ENCODE measurements at regions not wholly inside any gene's neighbourhood (a gene's known extent, or its start where the extent isn't known, plus 50 kb on each side); places are given as distances from the start of the nearest gene placed in this dataset.

DNA sequence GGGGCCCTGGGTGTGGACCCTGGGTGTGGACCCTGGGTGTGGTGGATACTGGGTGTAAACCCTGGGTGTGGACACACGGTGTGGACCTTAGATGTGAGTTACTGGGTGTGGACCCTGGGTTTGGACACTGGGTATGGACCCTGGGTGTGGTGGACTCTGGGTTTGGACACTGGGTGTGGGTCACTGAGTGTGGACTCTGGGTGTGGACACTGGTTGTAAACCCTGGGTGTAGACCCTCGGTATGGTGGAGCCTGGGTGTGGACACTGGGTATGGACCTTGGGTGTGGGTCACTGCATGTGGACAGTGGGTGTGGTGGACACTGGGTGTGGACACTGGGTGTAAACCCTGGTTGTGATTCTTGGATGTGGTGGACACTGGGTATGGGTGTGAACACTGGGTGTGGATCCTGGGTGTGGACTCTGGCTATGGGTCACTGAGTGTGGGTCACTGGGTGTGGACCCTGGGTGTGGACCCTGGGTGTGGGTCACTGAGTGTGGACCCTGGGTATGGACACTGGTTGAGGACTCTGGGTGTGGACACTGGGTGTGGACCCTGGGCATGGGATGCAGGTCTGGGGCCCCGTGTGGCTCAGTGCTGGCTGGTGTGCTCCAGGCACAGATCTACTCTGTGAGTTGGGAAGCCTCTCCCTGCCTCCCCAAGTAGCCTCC, 356.2 kb downstream of the GLRX3 start:
- H3K27me3 ChIP-seq = no peaks in the 10 kb centered on the region
- ATAC-seq (peak in 1 of 8 donors; percentile 18), DNase-seq (no peak)
- H3K4me3 ChIP-seq = no peak overlapping the region
- WGBS, 2 donors = 75 to 83% methylated on average over 3 of the region's 3 CpGs
- no peak overlapping the region for H3K27ac ChIP-seq
- TF ChIP-seq CTCF (IDR thresholded peaks at IDR 0.05) = no peak
- intact Hi-C loops (cut with DNase I) = no loop called here
- H3K9me3 ChIP-seq = no peaks in the 10 kb centered on the region
- H3K4me1 ChIP-seq = no peaks in the 10 kb centered on the region
- H3K36me3 ChIP-seq = no peaks in the 10 kb centered on the region

GRCh38 chr10:130493021-130493420, 356.8 kb downstream of the GLRX3 start:
- Histone ChIP-seq H3K27ac (no peak overlapping the region), H3K36me3 (no peaks in the 10 kb centered on the region), H3K9me3 (no peaks in the 10 kb centered on the region), H3K4me3 (no peak overlapping the region), H3K27me3 (no peaks in the 10 kb centered on the region), H3K4me1 (no peaks in the 10 kb centered on the region)
- ATAC-seq = no peak
- 82 to 89% methylated on average over 13 of the region's 13 CpGs for WGBS, 2 donors
- intact Hi-C loops (cut with DNase I) = no loop called here
- no peak for DNase-seq
- no peak for TF ChIP-seq CTCF (IDR thresholded peaks at IDR 0.05)

DNA sequence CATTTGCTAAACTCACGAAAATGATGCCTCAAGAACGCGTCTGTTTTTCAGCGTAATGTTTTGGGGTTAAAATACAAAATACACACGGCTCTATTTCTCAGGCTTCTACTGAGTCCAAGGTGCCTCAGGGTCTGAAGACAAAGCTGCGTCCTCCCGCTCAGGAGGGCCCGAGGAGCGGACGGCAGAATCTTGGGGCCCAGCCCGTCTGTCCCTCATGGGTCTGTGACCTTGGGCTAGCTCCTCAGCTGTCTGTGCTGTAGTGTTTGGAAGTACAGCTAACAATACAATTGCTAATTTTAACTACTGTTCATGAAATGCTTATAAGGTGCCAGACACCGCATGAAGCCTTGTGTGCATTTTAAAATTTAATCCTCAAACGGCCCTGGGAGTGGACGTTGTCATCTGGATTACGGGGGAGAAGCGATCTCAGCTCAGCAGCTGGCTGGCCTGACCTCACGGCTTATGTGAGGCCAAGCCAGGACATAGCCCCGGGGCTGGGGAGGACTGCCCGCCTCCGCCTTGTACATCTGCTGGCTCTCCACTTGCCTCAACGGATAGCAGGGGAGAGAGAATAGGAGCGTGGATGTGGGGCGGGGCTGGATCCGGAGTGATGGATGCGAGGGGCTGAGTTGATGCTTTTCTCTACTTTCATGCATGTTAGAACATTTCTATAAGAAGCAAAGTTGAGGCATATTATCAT, 357.4 kb downstream of the GLRX3 start:
- H3K36me3 ChIP-seq = no peaks in the 10 kb centered on the region
- H3K4me3 ChIP-seq = no peak overlapping the region
- ATAC-seq (no peak), DNase-seq (no peak)
- H3K4me1 ChIP-seq = no peaks in the 10 kb centered on the region
- 70 to 71% methylated on average over 25 of the region's 25 CpGs for WGBS, 2 donors
- no peak overlapping the region for H3K27ac ChIP-seq
- intact Hi-C loops (cut with DNase I) = no loop called here
- H3K27me3 ChIP-seq = no peaks in the 10 kb centered on the region
- H3K9me3 ChIP-seq = no peaks in the 10 kb centered on the region
- TF ChIP-seq CTCF (IDR thresholded peaks at IDR 0.05) = no peak

DNA sequence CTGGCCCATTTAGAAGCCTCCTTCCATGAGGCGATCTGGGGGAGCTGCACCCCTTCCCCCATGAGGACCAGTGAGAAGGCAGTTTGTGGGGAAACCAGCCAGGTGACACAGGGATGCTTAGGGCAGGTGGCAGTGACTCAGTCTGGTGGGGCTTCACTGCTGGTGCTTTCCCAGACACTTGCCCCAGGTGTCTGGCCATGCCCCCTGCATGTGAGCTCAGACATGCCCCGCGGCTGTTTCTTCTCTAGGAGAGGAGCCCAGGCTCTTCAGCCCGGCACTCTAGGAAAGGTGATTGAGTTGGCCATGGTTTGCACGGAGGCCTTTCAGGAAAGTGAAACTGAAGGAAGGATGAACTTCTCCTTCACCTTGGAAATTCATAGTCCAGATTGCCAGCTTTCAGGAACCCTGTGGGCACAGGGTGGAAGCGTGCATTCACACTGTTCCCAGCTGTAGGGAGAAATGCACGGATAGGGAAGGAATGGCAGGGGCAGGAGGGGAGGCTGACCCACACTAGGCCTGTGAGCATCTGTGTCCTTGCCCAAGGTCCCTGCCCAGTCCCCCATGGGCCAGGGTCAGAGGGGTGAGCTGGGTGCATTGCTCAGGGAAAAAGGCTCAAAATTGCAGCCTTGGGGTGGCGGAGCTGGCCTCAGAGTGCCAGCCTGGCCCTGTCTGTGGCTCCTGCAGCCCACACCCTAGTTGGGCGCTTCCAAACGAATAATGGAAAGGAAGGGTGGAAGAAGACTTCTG, 359.1 kb downstream of the GLRX3 start:
- Histone ChIP-seq H3K9me3 (no peaks in the 10 kb centered on the region), H3K27me3 (peaks cover 0 to 6% (median 0%) of the 10 kb centered on the region in 7 donors), H3K27ac (no peak overlapping the region), H3K4me3 (no peak overlapping the region), H3K36me3 (no peaks in the 10 kb centered on the region), H3K4me1 (no peaks in the 10 kb centered on the region)
- intact Hi-C loops (cut with DNase I) = no loop called here
- ATAC-seq (no peak), DNase-seq (no peak)
- no peak for TF ChIP-seq CTCF (IDR thresholded peaks at IDR 0.05)
- 86 to 87% methylated on average over 10 of the region's 10 CpGs for WGBS, 2 donors
